ENCODE measurements at regions not wholly inside any gene's neighbourhood (a gene's known extent, or its start where the extent isn't known, plus 50 kb on each side); places are given as distances from the start of the nearest gene placed in this dataset.

GRCh38 chr3:152056987-152057386 is 183.5 kb downstream of the SUCNR1 start (continued):
- TF ChIP-seq MLX (CRISPR knock-in tag; IDR thresholded peaks at IDR 0.05) (no peak), E2F5 (CRISPR knock-in tag; IDR thresholded peaks at IDR 0.05) (no peak), NFYB (CRISPR knock-in tag; conservative IDR thresholded peaks at IDR 0.05; ENCODE audit: low read depth) (no peak), ZNF425 (CRISPR knock-in tag; conservative IDR thresholded peaks at IDR 0.05) (no peak), USF2 (CRISPR knock-in tag; IDR thresholded peaks at IDR 0.05) (no peak), NR3C1 (CRISPR knock-in tag; conservative IDR thresholded peaks at IDR 0.05; ENCODE audit: low read depth) (no peak), CDX4 (CRISPR knock-in tag; IDR thresholded peaks at IDR 0.05; ENCODE audit: borderline replicate concordance) (no peak), ZNF263 (CRISPR knock-in tag; IDR thresholded peaks at IDR 0.05; ENCODE audit: low read depth) (no peak), NR1H2 (CRISPR knock-in tag; IDR thresholded peaks at IDR 0.05) (no peak), ATF1 (CRISPR knock-in tag; IDR thresholded peaks at IDR 0.05) (no peak), ZNF219 (CRISPR knock-in tag; IDR thresholded peaks at IDR 0.05; ENCODE audit: borderline replicate concordance) (no peak), TCF7 (CRISPR knock-in tag; IDR thresholded peaks at IDR 0.05; ENCODE audit: low read depth) (no peak), ZNF423 (CRISPR knock-in tag; IDR thresholded peaks at IDR 0.05) (no peak), E2F1 (CRISPR knock-in tag; IDR thresholded peaks at IDR 0.05) (no peak)

- DNase-seq (ENCODE audit: low spot score) (no peak), ATAC-seq (no peak)
- TF ChIP-seq ZNF671 (CRISPR knock-in tag; IDR thresholded peaks at IDR 0.05): no peak
- ChIA-PET CTCF (no interaction called here), POLR2A (no interaction called here)
- peaks cover 17% of the 10 kb centered on the region for H3K4me1 Mint-ChIP-seq
- H3K4me3 Mint-ChIP-seq: no peak overlapping the region
- H3K36me3 Mint-ChIP-seq: no peaks in the 10 kb centered on the region
- H3K27ac Mint-ChIP-seq: no peak overlapping the region
- H3K27me3 Mint-ChIP-seq (ENCODE audit: low read depth): no peaks in the 10 kb centered on the region
- H3K9me3 Mint-ChIP-seq: peaks cover 7% of the 10 kb centered on the region; the same call in 1 of the 2 replicates
These were observed 185.4 kb downstream of the SUCNR1 start for GRCh38 chr3:152058856-152059255.

- H3K4me3 Mint-ChIP-seq: no peak overlapping the region
- no peak overlapping the region for H3K27ac Mint-ChIP-seq
- TF ChIP-seq MAX (CRISPR knock-in tag; IDR thresholded peaks at IDR 0.05) (no peak), CBFB (CRISPR knock-in tag; IDR thresholded peaks at IDR 0.05; ENCODE audit: low read depth) (no peak), NR2C2 (CRISPR knock-in tag; IDR thresholded peaks at IDR 0.05) (no peak), ZNF512 (CRISPR knock-in tag; IDR thresholded peaks at IDR 0.05; ENCODE audit: borderline replicate concordance) (no peak), GABPB1 (CRISPR knock-in tag; IDR thresholded peaks at IDR 0.05) (no peak), NFE2L1 (CRISPR knock-in tag; IDR thresholded peaks at IDR 0.05) (no peak), ZNF671 (CRISPR knock-in tag; IDR thresholded peaks at IDR 0.05) (no peak), CREB1 (CRISPR knock-in tag; IDR thresholded peaks at IDR 0.05) (no peak), MXD4 (CRISPR knock-in tag; IDR thresholded peaks at IDR 0.05; ENCODE audit: borderline replicate concordance) (no peak), ZMAT4 (CRISPR knock-in tag; IDR thresholded peaks at IDR 0.05) (no peak), CREM (CRISPR knock-in tag; IDR thresholded peaks at IDR 0.05) (no peak)
These were observed 187.3 kb downstream of the SUCNR1 start for GRCh38 chr3:152060701-152061100.

More at GRCh38 chr3:152060701-152061100, 187.3 kb downstream of the SUCNR1 start:
- Mint-ChIP-seq H3K36me3 (no peaks in the 10 kb centered on the region), H3K27me3 (ENCODE audit: low read depth) (no peaks in the 10 kb centered on the region), H3K4me1 (peaks cover 17% of the 10 kb centered on the region), H3K9me3 (peaks cover 7% of the 10 kb centered on the region; the same call in 1 of the 2 replicates)
- ChIA-PET POLR2A (no interaction called here), CTCF (no interaction called here)
- no peak for DNase-seq (ENCODE audit: low spot score)
- ATAC-seq: peak; percentile 18; the same call in 1 of the 2 replicates
